HG02642 (cell line): ENCODE measurements at regions not wholly inside any gene's neighbourhood (a gene's known extent, or its start where the extent isn't known, plus 50 kb on each side); places are given as distances from the start of the nearest gene placed in this dataset.

ENCODE experiments used
- ATAC-seq: cut with Tn5 transposase; IDR thresholded peaks from one replicate; pipeline ENCODE4 v1.9.1; 2021; ENCODE audit warnings: mild to moderate bottlenecking; ENCODE audit not compliant: unreplicated experiment, poor library complexity

DNA sequence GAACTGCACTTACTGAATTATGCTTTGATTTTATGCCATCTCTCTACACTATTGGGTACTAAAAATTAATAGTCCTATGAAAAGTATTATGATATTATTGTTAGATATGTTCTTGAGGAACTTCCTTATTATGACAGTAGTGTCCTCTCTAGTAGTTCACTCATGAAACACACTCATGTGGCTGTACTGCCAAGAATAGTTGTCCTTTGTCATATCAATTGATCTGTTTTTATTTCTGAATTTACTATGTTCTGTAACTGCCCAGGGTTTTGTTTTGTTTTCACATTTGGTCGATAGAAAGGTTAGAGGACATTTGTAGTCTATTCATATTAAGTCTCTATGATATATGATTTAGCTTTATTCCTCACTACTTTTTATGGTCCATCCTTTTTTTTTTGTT is 215.2 kb downstream of the PPARGC1A start:
- ATAC-seq = no peak

DNA sequence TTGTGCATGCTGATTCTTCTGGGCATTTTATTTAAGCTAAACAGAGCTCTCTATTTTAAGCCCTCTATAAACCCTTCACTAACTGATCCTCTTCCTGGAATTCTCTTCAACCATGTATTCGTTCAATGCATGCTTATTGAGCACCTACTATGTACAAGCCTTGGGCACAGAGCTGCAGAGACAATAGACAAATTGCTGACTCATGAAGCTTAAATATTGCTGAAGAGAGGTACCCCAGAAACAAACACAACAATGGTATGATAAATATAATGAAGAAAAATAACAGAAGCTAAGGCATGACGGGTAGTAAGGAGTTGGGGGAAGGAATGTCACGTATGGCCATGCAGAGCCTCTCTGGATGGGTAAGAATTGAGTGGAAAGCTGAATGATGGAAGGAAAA is 222.2 kb downstream of the PPARGC1A start:
- ATAC-seq = no peak

DNA sequence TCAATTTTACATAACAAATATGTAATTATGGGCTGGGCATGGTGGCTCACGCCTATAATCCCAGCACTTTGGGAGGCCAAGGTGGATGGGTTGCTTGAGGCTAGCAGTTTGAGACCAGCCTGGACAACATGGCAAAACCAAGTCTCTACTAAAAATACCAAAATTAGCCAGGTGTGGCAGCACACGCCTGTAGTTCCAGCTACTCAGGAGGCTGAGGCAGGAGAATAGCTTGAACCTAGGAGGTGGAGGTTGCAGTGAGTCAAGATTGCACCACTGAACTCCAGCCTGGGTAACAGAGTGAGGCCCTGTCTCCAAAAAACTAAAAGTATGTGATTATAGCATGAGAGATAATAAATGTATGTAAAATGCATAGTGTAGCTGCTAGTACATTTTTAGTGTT is 229.0 kb downstream of the PPARGC1A start:
- no peak for ATAC-seq

DNA sequence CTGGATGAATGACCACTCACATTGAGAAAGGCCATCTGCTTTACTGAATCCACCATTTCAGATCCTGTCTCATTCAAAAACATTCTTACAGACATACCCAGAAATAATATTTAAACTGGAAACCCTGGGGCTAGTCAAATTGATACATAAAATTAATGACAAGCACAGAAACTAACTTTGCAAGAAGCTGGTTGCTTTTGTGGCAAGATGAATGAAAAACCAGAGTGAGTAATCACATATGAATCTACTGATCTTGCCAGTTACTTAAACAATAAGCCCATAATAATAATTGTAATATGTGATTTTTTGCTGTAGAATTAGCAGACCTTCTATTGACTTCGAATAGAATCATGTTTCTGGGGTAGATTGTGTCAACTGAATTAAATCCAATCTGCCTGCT is 235.1 kb downstream of the PPARGC1A start:
- ATAC-seq = no peak

DNA sequence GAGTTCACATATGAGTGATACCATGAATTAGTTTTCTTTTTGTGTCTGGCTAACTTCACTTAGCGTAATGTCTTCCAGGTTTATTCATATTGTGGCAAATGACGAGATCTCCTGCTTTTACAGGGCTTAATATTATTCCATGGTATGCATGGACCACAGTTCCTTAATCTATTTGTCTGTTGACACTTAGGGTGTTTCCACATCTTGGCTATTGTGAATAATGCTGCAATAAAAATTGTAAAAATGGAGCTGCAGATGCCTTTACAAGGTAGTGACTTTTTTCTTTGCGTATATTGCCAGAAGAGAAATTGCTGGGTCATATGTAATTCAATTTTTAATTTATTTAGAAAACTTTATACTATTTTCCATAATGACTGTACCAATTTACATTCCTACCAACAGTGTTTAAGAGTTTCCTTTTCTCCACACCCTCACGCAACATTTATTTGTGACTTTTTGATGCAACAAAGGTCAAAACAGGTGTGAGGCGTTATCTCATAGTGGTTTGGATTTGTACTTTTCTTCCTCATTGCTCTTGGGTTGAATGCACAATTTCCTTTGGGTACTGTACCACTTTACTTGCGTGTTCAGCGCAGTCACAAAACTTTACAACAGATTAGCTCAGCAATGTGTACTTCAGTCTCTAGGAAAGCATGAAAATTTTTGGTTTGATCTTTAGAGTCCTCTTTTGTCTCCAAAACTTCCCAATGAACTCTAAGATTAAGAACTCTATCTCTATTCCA is 240.8 kb downstream of the PPARGC1A start:
- ATAC-seq = no peak

DNA sequence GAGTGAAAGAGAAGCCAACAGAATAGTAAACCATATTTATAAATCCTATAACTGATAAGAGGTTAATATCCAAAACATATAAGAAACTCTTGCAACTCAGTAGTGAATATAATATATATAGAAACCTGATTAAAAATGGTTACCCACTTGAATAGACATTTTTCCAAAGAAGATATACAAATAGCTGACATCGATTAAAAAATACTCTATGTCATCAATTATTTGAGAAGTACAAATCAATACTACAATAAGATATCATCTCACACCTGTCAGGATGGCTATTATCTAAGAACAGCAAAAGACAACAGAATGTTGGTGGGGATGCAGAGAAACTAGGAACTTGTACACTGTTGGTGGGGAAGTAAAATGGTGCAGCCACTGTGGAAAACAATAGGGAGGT is 254.4 kb downstream of the PPARGC1A start:
- no peak for ATAC-seq

DNA sequence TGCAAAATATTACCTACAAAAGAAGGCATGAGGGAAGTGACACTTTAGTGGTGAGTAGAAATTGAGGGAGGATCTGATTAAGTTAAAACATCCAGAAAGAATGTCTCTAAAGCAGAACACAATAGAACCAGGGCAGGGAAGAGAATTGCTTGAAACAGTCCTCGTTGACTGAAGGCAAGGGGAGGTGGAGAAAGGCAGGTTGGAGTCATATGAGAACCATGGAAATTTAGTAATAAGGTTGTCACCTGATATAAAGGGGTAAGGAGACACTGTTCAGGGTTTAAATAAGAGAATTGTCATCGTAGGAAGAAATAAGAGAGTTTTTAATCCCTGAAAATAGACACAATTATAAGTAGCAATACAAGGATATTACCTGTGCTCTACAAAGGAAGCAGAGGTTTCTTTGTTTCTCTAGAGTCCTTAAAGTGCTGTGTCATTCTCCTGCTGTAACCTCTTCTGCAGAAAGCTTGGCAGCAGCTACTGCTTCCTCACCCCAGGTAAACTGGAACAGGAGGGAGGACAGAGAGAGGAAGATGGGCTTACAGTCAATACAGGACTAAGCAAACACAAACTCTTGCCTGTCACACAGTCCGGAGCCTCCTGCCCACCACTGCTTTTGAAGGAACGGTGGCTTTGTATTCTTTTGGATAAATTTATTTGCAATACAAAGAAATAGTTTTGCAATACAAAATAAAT is 258.4 kb downstream of the PPARGC1A start:
- no peak for ATAC-seq

DNA sequence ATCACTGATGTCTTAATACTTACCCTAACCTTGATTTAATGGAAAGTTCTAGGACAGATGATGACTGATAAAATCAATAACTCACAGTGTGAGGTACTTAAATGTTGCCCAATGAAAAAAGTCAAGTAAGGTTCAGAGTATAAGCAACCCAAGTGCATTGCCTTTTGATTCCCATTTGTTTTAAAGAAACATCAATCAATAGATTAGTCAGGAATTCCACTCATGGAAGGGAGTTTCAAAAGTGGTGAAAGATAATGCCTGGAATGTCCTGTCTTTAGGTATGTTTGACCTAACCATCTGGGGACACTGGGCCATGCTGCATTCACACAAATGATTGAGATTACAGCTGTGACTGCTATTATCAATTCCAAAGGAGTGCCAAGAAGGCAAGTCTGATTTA is 259.7 kb downstream of the PPARGC1A start:
- ATAC-seq = no peak

DNA sequence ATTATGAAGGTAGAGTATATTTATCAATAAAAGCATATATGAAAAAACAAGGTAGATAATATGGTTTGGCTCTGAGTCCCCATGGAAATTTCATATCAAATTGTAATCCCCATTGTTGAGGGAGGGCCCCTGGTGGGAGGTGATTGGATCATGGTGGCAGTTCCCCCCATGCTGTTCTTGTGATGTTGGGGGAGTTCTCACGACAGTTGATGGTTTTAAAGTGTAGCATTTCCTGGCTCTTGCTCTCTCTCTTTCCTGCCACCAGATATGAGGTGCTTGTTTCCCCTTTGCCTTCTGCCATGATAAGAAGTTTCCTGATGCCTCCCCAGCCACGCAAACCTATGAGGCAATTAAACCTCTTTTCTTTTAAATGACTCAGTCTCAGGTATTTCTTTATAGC is 260.4 kb downstream of the PPARGC1A start:
- ATAC-seq = no peak

DNA sequence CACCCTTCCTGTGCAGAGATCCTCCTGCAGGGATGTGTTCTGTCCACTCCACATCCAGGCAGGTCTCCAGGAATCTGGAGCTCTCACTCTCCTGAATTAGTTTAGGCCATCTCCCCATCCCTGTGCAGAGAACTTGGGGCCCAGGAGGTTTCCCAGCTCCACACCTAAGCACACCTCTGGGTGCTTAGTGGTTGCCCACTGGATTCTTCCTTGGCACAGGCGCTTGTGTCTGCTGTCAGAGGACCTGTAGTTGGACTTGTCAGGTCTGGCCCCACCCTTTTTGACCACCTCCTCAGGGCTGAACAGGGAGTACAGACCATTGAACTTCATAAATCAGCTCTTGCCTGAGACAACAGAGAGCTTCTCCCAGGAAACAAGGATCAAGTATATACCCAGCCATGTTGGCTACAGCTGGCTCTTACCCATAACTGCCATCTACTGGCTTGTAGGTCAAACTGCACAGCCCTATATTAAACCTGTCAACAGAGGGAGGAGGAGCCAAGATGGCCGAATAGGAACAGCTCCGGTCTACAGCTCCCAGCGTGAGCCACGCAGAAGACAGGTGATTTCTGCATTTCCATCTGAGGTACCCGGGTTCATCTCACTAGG is 275.5 kb downstream of the PPARGC1A start:
- ATAC-seq = peak; percentile 52

DNA sequence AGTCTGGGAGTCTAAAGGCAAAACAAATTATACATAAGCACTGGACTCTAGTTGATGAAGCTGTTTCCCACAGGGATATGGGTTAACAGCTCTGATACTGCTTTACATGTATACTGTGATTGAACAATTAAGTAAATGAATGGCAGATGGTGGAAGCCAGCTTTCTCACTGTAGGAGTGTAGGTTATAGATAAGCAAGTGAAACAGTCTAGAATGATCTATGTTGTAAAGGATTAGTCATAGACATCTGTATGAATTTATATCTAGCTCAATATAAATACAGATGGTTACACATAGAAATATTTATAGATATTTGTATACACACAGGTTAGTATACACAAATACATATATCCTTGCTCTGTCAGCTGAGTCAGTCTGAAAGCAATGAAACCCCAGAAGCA is 276.1 kb downstream of the PPARGC1A start:
- ATAC-seq = no peak

DNA sequence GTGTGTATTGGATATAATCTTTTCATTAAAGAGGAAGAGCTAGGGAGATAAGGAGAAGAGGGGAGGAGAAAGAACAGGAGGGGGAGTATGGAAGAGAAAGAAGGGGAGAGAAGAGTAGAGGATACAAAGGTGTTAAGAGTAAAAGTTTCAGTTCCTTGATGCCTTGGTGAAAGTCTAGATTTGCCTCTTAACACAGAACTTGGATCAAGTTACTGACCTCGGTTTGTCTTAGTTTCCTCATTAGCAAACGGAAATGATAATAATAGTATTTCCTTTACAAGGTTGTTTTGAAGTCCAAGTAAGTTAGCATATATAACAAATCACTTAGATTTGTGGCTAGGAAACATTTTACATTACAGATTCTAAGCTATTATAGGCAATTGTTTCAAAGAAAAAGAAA is 287.1 kb downstream of the PPARGC1A start:
- no peak for ATAC-seq

DNA sequence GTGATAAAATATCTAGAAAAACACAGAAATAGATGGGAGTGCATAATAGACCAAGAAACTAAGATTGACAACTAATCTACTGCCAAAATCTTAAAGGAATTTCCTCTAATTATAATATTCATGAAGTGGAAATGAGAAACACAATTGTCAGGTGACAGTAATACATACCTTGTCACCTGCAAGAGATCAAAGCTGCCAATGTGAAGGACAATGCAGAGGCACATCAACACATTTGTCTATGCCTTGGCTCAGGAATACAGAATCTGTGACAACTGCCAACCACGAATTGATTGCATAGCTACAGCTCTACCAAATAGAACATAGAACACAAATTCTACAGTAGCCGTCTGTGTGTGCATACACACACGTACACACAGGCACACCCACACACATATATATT is 295.7 kb downstream of the PPARGC1A start:
- no peak for ATAC-seq

DNA sequence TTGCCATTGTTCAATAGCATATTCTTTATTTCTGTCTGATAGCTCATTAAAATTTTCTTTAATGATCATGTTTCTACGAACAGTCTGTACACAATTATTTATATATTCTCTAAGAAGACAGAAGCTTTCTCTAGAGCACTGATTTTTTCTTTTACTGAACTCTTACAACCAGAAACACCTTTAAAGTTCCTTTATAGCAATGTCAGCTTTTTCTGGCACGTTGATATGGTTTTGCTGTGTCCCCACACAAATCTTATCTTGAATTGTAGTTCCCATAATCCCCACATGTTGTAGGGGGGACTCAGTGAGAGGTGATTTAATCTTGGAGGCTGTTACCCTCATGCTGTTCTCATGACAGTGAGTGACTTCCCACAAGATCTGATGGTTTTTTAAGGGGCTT is 299.4 kb downstream of the PPARGC1A start:
- ATAC-seq = no peak

DNA sequence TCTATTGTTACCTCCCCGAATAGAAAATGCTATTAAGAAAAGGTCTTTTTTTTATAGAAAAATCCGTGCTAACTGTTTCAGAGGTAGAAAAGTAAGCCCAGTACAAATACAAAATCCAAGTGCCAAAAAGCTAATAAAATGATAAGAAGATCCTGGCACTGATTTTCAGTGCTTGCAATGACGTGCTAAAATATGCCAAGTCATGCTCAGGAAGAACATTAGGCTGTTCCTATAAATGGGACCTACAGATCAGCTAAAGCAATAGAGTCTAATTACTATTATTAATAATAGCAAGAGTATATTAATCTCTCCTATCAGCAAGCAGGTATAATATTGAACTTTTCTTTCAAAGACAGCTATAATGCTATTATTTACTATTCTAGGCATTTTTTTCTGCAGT is 305.8 kb downstream of the PPARGC1A start:
- ATAC-seq = no peak

DNA sequence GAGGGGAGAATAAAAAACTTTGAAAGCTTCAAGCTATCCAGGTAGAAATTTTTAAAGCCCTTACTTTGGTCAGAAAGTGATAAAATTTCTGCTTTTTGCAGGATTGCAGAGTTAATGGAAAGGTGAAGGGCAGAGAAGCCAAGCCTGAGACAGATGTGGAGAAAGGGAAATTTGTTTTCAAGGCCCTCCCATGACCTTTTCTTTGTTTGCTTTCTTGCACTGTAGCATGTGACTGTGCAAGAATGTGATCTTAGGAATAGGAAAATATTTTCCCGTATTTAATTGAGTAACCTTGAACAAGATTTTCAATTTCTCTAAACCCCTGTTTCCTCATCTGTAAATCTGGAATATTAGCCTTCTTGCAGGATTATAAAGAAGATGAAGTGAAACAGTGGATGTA is 307.2 kb downstream of the PPARGC1A start:
- no peak for ATAC-seq

DNA sequence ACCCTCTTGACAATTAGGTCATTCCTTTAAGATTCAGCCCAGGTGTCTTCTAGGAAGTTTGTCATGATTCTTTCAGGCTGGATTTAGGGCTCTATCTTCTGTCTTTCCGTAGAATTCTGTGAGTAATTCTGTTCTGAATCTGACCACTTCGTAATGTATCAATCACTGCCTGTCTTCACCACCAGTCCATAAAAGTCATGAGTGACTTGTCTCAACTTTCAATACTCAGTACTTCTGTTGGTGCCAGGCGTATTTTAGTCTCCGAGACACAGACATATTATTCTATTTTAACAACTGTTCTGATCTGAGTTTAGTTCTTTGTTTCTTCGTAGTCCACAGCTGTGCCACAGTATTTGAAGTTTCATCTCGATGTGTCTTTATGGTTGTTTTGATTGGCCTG is 310.7 kb downstream of the PPARGC1A start:
- no peak for ATAC-seq

DNA sequence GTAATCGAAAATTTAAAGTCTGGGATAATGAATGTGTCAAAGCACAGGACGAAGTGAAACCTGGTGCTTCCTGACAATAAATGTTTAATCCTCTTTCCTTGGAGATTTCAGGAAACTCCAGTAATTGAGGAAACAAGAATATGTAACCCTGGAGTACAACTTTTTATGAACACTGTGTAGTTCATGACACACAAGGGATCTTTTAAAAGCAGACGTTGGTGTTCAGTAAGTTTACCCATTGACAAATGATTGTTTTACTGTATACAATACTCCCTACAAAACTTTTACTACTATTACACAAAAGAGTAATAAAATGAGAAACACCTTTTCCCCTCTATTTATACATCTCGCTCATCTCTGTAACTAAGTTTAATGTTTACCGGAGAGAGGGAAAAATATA is 312.4 kb downstream of the PPARGC1A start:
- ATAC-seq = no peak

DNA sequence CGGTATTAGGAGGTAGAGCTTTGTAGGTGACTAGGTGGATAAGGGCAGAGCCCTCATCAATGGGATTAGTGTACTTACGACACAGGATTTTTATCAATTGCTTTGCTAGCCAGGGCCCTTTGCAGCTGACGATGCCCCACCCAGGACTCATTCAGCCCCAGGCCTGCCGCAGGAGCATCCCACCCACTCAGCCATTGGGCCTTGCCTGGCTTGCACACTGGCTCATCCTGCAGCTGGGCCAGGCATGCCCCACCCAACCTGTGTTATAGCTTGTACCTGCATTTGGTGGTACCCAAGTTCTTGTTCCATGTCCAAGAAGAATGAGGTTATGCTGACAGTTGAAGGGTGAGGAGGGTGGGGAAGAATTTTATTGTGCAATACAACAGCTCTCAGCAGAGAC is 317.5 kb downstream of the PPARGC1A start:
- ATAC-seq = no peak

DNA sequence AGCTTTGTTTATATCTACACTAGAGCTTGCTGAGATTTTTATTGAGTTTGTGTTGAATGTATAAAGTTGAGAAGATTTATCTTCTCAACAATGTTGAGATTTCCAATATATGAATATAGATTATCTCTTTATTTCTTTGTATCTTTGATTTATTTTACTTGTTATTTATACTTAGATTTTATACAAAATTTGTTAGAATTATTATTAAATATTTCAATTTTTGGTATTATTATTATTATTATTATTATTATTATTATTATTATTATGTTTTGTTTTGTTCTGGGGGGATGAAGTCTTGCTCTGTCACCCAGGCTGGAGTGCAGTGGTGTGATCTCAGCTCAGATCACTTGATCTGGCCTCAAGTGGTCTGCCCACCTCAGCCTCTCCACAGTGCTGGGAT is 322.5 kb downstream of the PPARGC1A start:
- ATAC-seq = no peak

DNA sequence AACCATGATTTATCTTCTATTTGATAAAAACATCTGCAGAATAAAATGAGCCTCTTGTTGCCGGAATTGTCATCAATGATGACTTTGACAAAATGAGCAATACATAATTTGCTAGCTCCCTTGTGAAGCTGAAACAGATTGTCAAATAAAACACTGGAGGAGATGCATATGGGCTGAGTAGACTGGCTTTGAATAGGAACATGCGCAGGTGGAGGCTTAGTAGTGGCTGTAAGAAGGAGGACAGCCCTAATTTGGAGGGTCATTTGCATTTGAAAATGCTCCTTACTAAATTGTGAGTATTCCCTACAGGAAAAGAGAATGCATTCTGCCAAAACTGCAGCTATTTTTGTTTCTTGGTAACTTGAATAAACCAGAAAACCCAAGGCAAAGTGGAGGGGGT is 329.1 kb downstream of the PPARGC1A start:
- no peak for ATAC-seq

DNA sequence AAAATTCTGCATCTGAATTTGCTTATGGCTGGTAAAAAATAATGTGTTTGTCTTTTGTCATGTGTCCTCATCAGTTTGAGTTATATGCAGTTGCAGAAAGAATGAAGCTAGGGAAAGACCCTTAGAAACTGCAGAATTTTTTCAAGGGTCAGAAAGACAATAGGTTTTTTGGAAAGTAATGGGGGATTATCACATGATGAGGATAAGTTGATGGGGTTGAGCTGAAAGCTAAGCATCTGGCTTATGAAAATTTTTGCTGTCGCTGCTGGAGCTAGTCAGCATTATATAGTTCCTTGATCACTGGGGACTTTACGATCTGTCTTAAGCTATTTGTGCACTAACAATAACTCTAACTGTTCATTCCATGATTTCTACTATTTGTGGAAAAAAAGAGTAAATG is 331.7 kb downstream of the PPARGC1A start:
- ATAC-seq = no peak
